ENCODE measurements at regions not wholly inside any gene's neighbourhood (a gene's known extent, or its start where the extent isn't known, plus 50 kb on each side); places are given as distances from the start of the nearest gene placed in this dataset.
"Not testable (repeated sequence)": the region's sequence is repeated elsewhere in the genome, so short reads cannot be mapped to it uniquely, and the experiment has no call there.

DNA sequence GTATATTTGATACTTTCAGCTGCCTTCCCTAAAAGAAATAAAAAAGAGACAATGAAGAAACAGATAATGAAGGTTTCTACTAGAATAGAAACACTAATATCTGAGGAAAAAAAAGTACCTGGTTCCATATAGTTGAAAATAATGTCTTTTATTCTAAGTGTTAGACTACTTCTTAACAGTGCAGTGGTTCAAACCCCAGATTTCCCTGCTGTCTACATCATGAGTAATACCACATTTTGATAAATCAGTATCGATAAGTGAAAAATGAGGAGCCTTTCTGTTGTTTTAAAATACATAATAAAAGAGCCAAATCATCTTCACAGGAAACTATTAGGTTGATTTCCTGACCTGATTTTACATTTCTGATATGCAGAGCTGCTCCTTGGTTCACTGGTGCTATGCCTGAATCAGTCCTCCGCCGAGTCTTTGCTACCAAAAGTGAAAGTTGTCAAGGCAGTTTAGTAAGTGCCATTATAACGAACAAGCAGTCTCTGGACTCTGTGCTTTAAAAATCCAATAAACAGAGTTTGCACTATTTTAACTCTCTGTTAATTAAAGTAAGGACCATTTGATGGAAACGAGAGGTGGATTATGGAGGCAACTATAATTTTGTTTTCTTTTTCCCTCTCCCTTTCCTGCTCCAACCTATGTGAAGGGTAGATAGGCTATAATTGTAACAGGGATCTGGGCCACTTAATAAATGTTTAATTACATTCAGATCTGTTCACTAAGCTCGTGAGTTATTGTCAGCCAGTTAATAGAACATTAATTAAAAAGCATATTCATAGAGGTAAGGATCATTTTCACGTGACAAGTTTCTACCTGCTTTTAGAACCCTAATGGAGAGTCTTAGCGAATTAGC lies 724.5 kb upstream of the RAG2 start:
- DNase-seq (ENCODE audit: low spot score): no peak

DNA sequence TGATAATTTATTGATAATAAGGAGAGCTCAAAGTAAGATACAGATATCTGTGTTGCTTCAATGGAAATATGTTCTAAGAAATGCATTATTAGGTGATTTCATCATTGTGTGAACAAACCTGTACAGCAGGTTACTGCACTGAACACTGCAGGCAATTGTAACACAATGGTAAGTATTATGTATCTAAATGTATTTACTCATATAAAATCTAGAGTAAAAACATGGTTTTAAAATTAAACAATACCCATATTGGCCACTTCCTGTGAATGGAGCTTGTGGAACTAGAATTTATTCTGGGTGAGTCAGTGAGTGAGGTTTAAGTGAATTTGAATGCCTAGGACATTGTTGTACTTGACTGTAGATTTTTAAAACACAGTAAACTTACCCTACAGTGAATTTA lies 722.9 kb upstream of the RAG2 start:
- no peak for DNase-seq (ENCODE audit: low spot score)

DNA sequence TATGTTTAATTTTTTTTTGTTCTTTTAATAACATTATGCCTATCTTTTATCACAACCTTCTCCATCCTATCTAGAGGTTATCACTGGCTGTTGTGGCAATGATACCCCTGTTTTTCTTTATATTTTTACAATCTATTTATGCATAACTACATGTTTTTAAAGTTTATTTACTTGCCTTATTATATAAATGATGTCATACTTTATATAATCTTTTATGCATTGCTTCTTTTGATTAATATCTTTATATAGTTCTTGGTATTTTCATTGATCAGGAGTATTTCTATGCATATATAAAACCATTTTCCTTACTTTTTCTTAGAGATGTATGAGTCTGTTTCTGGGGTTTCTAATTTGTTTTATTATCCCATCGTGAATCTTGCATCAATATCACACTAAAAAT lies 719.8 kb upstream of the RAG2 start:
- DNase-seq (ENCODE audit: low spot score): no peak

DNA sequence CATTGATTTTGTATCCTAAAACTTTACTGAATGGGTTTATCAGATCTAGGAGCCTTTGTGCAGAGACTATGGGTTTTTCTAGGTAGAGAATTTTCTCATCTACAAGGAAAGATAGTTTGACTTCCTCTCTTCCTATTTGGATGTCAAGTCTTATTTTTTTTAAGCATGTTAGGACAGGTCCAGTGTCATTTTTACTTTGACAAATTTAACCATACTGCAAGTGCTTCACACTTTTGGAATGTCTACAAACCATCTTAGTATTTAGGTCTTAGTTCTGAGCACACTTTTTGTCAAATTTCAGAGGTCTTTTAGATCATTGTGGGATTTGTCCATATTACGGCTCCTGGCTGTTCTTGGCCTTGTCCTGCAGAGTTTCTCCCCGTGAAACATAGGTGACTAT lies 715.2 kb upstream of the RAG2 start:
- no peak for DNase-seq (ENCODE audit: low spot score)

DNA sequence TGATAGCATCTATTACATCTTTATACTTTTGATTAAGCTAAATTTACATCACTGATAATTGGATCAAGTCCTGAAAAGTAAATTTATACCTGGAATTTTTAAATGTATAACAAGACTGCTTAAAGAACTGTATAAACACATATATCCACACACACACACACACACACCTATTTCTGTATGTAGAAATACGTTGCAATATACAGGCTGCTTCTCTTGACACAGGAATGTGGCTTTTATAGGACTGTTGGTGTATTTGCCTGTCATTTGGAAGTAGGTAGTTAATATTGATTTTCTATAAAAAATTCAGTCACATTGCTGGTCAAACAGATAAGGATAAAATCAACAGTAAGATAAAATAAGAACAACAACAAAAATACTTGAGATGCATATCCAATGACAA lies 708.5 kb upstream of the RAG2 start:
- DNase-seq (ENCODE audit: low spot score): no peak

DNA sequence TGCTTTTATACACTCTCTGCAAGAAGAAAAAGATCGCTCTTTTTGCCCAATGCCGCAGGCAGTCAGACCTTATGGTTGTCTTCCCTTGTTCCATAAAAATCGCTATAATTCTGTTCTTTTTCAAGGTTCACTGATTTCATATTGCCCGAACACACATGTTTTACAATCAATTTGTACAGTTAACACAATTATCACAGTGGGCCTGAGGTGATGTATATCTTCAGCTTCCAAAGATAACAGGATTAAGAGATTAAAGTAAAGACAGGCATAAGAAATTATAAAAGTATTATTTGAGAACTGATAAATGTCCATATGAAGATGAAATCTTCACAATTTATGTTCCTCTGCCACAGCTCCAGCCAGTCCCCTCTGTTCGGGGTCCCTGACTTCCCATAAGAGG lies 703.4 kb upstream of the RAG2 start:
- not testable (repeated sequence) for DNase-seq (ENCODE audit: low spot score)

DNA sequence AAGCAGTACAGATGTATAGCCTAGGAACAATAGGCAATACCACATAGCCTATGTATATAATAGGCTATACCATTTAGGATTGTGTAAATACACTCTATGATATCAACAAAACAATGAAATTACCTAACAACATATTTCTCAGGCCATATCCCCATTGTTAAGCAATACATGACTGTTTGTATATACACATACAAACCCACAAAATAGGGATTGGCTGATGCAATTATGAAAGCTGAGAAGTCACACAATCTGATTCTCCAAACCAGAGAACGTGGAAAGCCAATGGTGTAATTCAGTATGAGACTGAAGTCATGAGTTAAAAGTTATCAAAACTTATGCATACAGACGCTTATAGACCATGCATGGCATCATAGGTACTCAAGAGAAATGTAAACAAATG lies 700.1 kb upstream of the RAG2 start:
- no peak for DNase-seq (ENCODE audit: low spot score)

DNA sequence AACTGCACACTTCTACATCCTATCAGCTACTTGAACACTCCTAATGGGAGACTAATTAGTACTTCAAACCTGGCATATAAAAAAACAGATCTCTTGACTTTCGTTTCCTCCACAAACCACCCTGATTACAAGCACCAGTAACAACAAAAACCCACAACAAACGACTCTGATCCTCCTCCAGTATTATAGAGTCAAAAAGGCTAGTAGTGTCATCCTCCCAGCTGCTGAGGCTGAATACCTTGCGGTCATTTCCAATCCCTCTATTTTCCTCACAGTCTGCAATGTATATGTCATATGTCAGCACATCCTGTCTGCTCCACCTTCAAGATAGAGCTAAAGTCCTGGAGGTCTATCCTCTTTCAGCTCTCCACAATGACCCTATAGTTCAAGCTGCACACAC lies 688.9 kb upstream of the RAG2 start:
- no peak for DNase-seq (ENCODE audit: low spot score)

DNA sequence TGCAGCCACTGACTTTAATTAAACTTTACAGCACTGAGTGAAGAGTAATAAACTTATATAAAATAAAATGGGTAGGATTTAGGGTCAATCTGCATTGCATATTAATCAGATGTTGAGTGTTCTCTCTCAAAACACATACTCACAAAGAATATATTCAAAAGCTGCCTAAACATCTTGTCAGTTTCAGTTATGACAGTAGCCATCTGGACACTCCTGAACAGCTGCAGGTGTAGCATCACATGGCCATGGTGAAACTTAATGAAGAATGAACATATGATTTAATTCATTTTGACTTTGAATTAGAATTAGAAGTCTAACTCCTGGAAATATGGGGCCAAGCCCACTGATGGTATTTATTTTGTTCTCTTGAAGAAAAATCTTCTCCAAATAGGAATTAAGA lies 684.3 kb upstream of the RAG2 start:
- no peak for DNase-seq (ENCODE audit: low spot score)

DNA sequence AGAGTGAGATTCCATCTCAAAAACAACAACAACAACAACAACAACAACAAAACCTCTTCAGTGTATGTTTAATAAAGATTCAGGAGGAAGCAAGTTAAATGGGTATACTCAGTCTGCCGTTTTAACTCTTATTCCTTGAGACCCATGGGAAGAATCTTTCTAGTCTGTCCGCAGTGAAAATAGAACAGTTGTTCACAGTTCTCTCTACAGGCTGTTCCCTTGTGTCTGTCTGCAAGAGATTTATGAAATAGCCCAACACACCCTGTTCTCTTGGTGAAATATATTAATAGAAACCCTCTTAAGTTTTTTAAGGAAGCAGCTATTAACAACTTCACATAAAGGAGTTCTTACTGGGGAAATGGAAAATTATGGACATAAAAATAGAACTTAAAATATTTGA lies 682.2 kb upstream of the RAG2 start:
- DNase-seq (ENCODE audit: low spot score): no peak

DNA sequence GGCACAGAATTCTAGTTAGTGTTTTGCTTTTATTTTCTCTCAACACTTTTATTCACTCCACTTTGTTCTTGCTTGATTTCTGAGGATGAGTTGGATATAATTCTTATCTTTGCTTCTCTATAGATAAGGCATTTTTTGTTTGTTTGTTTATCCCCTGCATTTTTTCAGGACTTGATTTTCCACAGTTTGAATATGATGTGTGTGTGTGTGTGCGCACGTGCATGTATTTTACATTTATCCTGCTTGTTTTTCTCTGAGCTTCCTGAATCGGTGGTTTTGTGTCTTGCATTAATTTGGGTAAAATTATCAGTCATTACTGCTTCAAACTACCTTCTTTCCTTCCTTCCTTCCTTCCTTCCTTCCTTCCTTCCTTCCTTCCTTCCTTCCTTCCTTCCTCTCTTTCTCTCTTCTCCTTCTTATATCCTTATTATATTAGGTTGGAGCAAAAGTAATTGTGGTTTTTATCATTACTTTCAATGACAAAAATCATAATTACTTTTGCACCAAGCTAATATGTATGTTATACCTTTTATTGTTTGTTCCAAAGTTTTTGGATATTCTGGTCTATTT lies 679.9 kb upstream of the RAG2 start:
- no peak for DNase-seq (ENCODE audit: low spot score)

DNA sequence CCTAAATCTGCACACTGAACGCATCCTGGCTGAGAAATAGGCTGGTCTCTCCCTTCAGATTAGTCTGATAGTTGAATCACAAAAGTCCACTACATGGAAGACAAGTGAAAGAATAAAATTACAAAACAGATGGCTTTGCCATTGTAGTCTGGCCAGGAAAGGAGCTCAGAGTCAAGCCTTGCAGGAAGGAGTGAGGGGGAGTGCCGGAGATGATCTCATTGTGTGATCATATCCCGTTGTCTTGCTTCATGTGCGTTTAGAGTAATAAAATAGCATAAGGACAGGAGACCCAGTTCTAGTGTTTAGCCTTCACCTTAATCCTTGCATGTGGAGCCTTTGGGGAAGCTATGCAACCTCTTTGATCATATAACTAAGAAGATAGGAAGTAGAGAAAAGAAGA lies 666.7 kb upstream of the RAG2 start:
- DNase-seq (ENCODE audit: low spot score): no peak

DNA sequence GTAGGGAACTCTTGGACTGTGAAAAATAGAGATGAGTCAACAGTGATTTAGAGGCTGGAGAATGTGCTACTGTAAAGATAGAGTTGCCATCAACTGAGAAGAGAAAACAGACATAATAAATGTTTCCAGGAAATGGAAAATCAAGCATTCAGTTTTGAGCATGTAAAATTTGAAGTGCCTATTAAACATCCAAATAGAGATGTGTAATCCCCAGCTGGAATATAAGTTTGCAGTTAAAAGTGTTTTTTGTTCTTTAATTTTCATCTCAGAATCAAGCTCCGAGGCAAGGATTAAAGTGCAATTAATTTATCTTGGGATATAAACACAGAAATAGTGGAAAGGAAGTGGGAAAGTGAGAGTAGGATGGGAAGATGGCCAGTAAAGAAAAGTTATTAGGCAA lies 666.0 kb upstream of the RAG2 start:
- no peak for DNase-seq (ENCODE audit: low spot score)

DNA sequence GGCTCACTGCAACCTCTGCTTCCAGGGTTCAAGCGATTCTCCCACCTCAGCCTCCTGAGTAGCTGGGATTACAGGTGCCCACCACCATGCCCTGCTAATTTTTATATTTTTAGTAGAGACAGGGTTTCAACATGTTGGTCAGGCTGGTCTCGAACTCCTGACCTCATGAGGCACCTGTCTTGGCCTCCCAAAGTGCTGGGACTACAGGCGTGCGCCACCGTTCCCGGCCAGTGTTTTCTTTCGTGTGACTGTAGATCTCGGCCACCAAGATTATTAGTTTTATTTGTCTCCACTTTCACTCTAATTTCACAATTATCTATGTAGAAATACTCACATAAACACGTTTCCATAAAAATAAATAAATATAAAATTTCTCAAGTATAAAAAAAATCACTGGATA lies 665.4 kb upstream of the RAG2 start:
- DNase-seq (ENCODE audit: low spot score): not testable (repeated sequence)

DNA sequence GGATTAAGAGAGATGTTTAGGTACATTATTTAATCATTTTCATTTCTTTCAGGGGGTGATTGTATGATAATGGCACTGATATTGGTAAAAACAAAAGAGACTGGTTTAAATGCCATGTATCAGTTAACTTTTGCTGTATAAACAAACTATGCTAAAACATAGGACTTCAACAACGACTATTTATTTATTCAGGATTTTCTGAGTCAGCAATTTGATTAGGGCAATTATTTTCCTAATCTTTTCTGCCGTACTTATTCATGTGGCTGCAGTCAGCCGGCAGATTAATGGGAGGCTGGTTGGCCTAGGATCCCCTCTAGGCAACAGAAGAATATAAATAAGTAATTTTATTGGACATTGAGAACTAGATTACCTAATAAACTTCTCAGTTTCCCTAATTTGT lies 661.7 kb upstream of the RAG2 start:
- DNase-seq (ENCODE audit: low spot score): no peak

DNA sequence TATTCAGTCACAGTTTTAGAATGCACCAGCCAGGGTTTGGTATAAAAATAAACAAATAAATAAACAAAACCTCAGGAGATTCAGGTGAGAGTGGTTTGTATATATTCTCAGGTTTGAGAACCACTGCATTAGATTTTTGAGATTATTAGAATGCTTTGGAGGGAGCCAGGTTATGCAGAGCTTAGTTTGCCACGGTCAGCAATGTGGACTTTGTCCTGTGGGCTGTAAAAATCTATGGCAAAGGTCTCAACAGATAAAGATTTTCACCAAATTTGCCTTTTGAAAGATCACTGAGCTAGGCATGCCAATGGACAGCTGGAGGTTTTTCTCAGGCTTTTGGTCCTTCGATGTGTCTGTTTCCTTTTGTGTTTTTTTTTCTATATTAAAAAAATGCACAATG lies 650.1 kb upstream of the RAG2 start:
- no peak for DNase-seq (ENCODE audit: low spot score)

DNA sequence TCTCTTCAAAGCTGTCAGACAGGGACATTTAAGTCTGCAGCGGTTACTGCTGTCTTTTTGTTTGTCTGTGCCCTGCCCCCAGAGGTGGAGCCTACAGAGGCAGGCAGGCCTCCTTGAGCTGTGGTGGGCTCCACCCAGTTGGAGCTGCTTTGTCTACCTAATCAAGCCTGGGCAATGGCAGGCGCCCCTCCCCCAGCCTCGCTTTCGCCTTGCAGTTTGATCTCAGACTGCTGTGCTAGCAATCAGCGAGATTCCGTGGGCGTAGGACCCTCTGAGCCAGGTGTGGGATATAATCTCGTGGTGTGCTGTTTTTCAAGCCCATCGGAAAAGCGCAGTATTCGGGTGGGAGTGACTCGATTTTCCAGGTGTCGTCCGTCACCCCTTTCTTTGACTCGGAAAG lies 648.1 kb upstream of the RAG2 start:
- DNase-seq (ENCODE audit: low spot score): not testable (repeated sequence)

DNA sequence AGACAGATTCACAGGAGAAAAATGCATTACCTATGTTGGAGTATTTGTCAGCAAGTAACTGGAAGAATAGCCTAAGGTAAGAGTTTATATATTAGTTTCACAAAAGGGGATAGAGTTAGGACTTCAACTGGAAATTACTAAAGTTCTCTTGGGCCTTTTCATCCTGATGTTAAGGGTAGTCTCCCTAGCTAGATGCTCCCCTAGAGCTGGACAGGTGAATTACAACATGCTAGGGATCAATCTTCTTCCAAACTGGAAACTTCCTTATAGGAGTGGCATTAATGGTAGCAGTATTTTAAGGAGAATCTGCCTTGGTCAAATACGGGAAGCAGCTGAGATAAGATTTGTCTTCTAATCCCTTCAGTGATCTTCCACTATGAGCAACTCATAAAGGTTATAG lies 632.8 kb upstream of the RAG2 start:
- no peak for DNase-seq (ENCODE audit: low spot score)

DNA sequence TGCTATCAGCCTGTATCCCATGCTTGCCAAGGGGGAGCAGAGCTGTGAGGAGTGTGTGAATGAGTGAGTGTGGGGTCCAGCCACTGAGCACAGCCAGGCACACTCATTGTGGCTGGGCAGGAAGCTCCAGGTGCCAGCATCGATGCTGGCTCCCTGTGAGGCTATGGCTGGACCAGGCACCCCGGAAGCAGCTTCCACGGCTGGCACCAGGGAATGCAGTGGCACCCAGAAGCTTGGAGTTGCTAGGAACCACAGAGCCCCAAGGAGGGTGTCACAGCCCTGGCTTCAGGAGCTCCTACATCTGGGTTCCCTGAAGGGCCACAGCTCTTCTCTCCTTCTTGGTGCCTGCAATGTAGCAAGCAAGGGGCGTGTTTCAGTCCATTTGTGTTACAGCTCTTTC lies 625.9 kb upstream of the RAG2 start:
- DNase-seq (ENCODE audit: low spot score): no peak

DNA sequence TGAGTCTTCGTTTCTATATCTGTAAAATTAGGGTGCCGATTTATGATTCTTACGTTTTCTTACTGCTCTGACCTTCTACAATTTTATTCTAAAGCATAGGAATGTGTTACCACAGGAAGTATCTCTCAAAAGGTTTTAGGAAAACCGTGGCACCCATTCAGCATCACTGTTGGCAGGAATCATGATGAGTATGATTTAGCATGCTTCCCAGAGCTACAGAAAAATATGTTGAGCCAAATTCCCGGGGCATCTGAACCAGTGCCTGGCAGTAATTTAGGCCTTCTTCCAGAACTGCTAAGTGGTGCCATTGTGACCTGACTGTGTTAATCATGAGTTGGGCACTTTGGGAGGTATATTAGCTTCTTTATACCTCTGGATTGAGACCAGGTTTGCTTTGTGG lies 605.0 kb upstream of the RAG2 start:
- peak; percentile 5 for DNase-seq (ENCODE audit: low spot score)

DNA sequence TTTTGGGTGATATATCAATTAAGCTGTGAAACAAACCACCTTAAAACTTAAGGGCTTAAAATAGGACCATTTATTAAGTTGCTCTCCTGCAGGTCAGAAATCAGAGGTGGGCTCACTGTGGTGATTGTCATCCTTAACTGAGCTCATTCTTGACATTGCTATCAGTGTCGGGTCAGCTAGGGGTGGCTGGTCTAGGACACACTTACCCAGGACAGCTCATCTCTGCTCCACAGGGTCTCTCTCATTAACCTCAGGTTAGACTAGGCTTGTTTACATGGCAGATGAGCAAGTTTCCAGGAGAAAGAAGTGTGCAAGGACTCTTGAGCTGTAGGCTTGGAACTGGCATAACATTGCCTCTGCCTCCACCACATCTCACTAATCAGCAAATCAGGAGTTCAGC lies 601.0 kb upstream of the RAG2 start:
- no peak for DNase-seq (ENCODE audit: low spot score)

DNA sequence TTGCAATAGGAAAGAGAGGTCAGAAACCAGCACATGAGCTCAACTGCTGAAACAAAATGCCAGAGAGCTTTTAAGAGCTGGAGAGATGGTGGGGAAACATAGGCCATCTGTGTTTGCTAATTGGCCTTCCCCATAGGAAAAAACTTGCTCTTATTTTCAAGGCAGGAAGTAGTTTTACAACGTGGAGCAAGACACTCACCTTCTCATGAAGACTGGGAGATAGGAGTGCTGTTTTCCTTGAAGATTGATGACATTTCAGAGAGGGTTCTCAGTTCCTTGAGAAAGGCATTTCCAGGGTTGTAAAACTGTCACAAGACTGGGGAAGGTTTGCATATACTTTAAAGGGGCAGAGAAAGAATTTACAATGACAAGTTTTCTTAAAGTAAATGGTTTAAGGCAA lies 586.3 kb upstream of the RAG2 start:
- no peak for DNase-seq (ENCODE audit: low spot score)

DNA sequence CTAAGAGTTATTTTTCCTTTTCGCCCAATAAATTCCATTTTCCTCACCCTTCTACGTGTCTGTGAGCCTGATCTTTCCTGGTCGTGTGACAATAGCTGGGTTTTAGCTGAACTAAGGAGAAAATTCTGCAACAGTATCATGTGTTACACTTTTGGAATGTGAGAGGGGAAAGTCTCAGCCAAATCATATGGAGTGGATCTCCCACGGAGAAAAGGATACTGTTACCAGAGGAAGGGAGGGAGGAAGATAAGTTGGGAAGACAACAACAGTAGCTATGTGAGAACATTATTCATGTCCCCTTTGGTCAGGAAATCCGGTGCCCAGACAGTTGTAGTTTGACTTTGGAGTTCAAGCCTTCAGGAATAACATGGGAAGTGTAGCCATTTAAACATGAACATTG lies 584.0 kb upstream of the RAG2 start:
- no peak for DNase-seq (ENCODE audit: low spot score)

DNA sequence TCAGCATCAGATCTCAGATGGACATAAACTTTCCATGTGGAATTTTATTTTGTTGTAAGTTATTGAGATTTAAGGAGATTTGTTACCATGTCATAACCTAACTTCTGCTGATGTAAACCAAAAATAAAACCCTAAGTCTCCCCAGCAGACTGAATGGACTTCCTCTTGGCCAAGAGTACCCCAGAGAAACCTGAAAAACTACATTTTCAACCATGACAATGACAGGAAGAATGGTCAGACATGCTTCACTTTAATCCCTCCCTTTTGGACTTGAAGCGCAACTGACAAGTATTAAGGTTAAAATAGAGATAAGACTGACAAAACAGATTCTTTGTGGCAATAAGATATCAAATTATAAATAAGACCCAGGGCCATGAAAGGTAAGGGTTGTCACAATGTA lies 579.7 kb upstream of the RAG2 start:
- DNase-seq (ENCODE audit: low spot score): no peak
